ENCODE measurements at regions not wholly inside any gene's neighbourhood (a gene's known extent, or its start where the extent isn't known, plus 50 kb on each side); places are given as distances from the start of the nearest gene placed in this dataset.

DNA sequence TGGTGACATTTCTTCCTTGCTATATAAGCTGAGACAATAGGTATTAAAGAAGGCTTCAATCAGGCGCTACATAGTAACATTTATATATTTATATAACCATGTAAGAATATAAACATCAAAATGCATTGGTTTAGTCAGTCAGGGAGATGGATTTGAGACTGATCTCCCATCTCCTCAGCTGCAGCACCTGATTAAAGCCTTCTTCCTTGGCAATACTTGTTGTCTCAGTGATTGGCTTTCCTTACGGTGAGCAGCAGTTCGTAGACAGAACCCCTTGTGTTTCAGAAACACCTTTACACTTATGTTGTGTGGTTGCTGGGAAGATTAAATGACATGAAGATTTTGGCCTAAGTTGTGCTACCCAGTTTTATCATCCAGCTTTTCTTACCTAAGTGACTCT is 323.3 kb upstream of the DUSP10 start:
- H2BK15ac ChIP-seq (ENCODE audit: low read depth, poor library complexity, severe bottlenecking) = no peak overlapping the region
- DNase-seq = no peak
- H3K27ac ChIP-seq (ENCODE audit: low read length, poor library complexity, severe bottlenecking) = no peak overlapping the region
- H3K4me3 ChIP-seq (ENCODE audit: insufficient read depth in 1 of 2, low read depth in 1 of 2, low read length in 2 of 2) = no peak overlapping the region
- no peak overlapping the region for H3K4me2 ChIP-seq (ENCODE audit: low read length, poor library complexity, severe bottlenecking)
- 75% methylated on average over 2 of the region's 3 CpGs for WGBS
- H2AFZ ChIP-seq (ENCODE audit: low read depth, low read length) = no peak overlapping the region
- H2BK12ac ChIP-seq (ENCODE audit: low read length in 2 of 2) = no peak overlapping the region
- H3K14ac ChIP-seq (ENCODE audit: low read length in 2 of 2) = no peak overlapping the region
- no peak overlapping the region for H3K9ac ChIP-seq (ENCODE audit: low read length)
- no peak overlapping the region for H3K23ac ChIP-seq (ENCODE audit: low read length in 2 of 2)
- no peak overlapping the region for H2BK5ac ChIP-seq (ENCODE audit: low read depth, low read length, poor library complexity, severe bottlenecking)
- H2AK5ac ChIP-seq (ENCODE audit: low read length, severe bottlenecking) = no peak overlapping the region
- H3K36me3 ChIP-seq (ENCODE audit: control insufficient read depth in 1 of 2, insufficient read depth in 2 of 2, low read depth in 1 of 2, low read length in 2 of 2) = peaks cover 0 to 3% of the 10 kb centered on the region in 2 experiments
- peaks cover 4% of the 10 kb centered on the region for H3K4me1 ChIP-seq (ENCODE audit: control insufficient read depth, insufficient read depth, low read depth, low read length)
- H3K9me3 ChIP-seq (ENCODE audit: control insufficient read depth, low read length) = peaks cover 14% of the 10 kb centered on the region
- H3K79me1 ChIP-seq (replicated peaks; ENCODE audit: low read length, poor library complexity, severe bottlenecking) = no peaks in the 10 kb centered on the region
- no peak overlapping the region for H3K18ac ChIP-seq (ENCODE audit: low read depth in 1 of 2, low read length in 2 of 2)
- H4K8ac ChIP-seq (ENCODE audit: low read length) = no peak overlapping the region
- H3K27me3 ChIP-seq (ENCODE audit: control insufficient read depth in 1 of 2, insufficient read depth in 1 of 2, low read length in 2 of 2) = no peaks in the 10 kb centered on the region
- H3K4ac ChIP-seq (ENCODE audit: low read depth in 1 of 2, low read length in 2 of 2) = no peak overlapping the region
- no peak overlapping the region for H4K91ac ChIP-seq (ENCODE audit: low read length)
- no peak overlapping the region for H2BK120ac ChIP-seq (ENCODE audit: low read depth, low read length)

DNA sequence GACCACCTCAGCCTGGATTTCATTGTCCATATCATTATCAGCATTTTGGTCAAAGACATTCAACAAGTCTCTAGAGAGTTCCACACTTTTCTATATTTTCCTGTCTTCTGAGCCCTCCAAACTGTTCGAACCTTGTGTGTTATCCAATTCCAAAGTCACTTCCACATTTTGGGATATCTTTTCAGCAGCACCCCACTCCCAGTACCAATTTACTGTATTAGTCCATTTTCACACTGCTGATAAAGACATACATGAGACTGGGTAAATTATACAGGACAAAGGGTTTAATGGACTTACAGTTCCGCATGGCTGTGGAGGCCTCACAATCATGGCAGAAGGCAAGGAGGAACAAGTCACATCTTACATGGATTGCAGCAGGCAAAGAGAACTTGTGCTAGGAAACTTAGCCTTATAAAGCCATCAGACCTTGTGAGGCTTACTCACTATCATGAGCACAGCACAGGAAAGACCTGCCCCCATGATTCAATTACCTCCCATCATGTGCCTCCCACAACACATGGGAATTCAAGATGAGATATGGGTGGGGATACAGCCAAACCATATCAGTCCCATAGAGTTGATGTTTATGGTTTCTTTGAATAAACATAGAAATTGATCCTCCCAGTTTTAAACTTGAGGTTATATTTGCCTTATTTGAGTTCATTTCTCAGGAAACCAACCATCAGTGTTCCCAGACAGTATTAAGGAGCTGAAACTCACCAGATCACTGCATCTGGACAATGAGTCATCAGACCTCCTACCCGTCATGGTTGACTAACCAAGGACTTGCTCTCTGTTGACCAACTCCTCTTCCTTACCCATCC is 322.7 kb upstream of the DUSP10 start:
- no peak overlapping the region for H2BK15ac ChIP-seq (ENCODE audit: low read depth, poor library complexity, severe bottlenecking)
- H3K4me3 ChIP-seq (ENCODE audit: insufficient read depth in 1 of 2, low read depth in 1 of 2, low read length in 2 of 2) = no peak overlapping the region
- peaks cover 0 to 3% of the 10 kb centered on the region in 2 experiments for H3K36me3 ChIP-seq (ENCODE audit: control insufficient read depth in 1 of 2, insufficient read depth in 2 of 2, low read depth in 1 of 2, low read length in 2 of 2)
- no peak overlapping the region for H2AFZ ChIP-seq (ENCODE audit: low read depth, low read length)
- no peaks in the 10 kb centered on the region for H3K27me3 ChIP-seq (ENCODE audit: control insufficient read depth in 1 of 2, insufficient read depth in 1 of 2, low read length in 2 of 2)
- H3K9ac ChIP-seq (ENCODE audit: low read length) = peak overlapping the region; percentile 77
- no peak overlapping the region for H4K91ac ChIP-seq (ENCODE audit: low read length)
- DNase-seq = peak; percentile 87
- H3K9me3 ChIP-seq (ENCODE audit: control insufficient read depth, low read length) = peaks cover 14% of the 10 kb centered on the region
- no peak overlapping the region for H2BK12ac ChIP-seq (ENCODE audit: low read length in 2 of 2)
- no peak overlapping the region for H2BK120ac ChIP-seq (ENCODE audit: low read depth, low read length)
- no peak overlapping the region for H2BK5ac ChIP-seq (ENCODE audit: low read depth, low read length, poor library complexity, severe bottlenecking)
- 74% methylated on average over 3 of the region's 3 CpGs for WGBS
- no peaks in the 10 kb centered on the region for H3K79me1 ChIP-seq (replicated peaks; ENCODE audit: low read length, poor library complexity, severe bottlenecking)
- H2AK5ac ChIP-seq (ENCODE audit: low read length, severe bottlenecking) = no peak overlapping the region
- no peak overlapping the region for H3K4me2 ChIP-seq (ENCODE audit: low read length, poor library complexity, severe bottlenecking)
- H3K23ac ChIP-seq (ENCODE audit: low read length in 2 of 2) = no peak overlapping the region
- H3K18ac ChIP-seq (ENCODE audit: low read depth in 1 of 2, low read length in 2 of 2) = no peak overlapping the region
- no peak overlapping the region for H3K14ac ChIP-seq (ENCODE audit: low read length in 2 of 2)
- peaks cover 4% of the 10 kb centered on the region for H3K4me1 ChIP-seq (ENCODE audit: control insufficient read depth, insufficient read depth, low read depth, low read length)
- no peak overlapping the region for H4K8ac ChIP-seq (ENCODE audit: low read length)
- H3K4ac ChIP-seq (ENCODE audit: low read depth in 1 of 2, low read length in 2 of 2) = no peak overlapping the region
- H3K27ac ChIP-seq (ENCODE audit: low read length, poor library complexity, severe bottlenecking) = no peak overlapping the region

DNA sequence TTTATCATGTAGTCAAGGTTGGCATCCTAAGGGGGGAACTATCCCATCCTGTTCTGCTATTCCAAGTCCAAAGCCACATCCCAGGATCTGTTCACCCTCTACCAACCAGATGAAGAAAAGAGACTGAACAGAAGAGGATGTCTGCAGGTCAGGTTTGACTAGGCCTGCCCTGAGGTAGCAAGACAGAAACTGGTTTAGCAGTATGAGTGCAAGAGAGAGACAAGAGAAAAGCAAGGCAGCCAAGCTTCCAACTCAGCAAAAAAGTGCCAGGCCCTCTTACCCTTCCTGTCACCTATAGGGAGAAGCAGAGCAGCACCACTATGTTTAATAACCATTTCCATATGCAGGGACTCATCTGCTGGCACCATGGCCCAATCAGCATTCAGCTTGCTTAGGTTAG is 320.8 kb upstream of the DUSP10 start:
- no peak overlapping the region for H3K18ac ChIP-seq (ENCODE audit: low read depth in 1 of 2, low read length in 2 of 2)
- H3K9me3 ChIP-seq (ENCODE audit: control insufficient read depth, low read length) = peaks cover 14% of the 10 kb centered on the region
- H3K4me3 ChIP-seq (ENCODE audit: insufficient read depth in 1 of 2, low read depth in 1 of 2, low read length in 2 of 2) = peak overlapping the region in 1 of 2 experiments; percentile 21
- H3K4me1 ChIP-seq (ENCODE audit: control insufficient read depth, insufficient read depth, low read depth, low read length) = peaks cover under 1% of the 10 kb centered on the region
- H2BK5ac ChIP-seq (ENCODE audit: low read depth, low read length, poor library complexity, severe bottlenecking) = no peak overlapping the region
- peaks cover 0 to 8% of the 10 kb centered on the region in 2 experiments for H3K36me3 ChIP-seq (ENCODE audit: control insufficient read depth in 1 of 2, insufficient read depth in 2 of 2, low read depth in 1 of 2, low read length in 2 of 2)
- no peaks in the 10 kb centered on the region for H3K27me3 ChIP-seq (ENCODE audit: control insufficient read depth in 1 of 2, insufficient read depth in 1 of 2, low read length in 2 of 2)
- H3K27ac ChIP-seq (ENCODE audit: low read length, poor library complexity, severe bottlenecking) = no peak overlapping the region
- H3K4ac ChIP-seq (ENCODE audit: low read depth in 1 of 2, low read length in 2 of 2) = no peak overlapping the region
- H4K8ac ChIP-seq (ENCODE audit: low read length) = no peak overlapping the region
- H2BK120ac ChIP-seq (ENCODE audit: low read depth, low read length) = no peak overlapping the region
- H2AFZ ChIP-seq (ENCODE audit: low read depth, low read length) = no peak overlapping the region
- H2BK15ac ChIP-seq (ENCODE audit: low read depth, poor library complexity, severe bottlenecking) = no peak overlapping the region
- DNase-seq = no peak
- no peak overlapping the region for H3K23ac ChIP-seq (ENCODE audit: low read length in 2 of 2)
- no peaks in the 10 kb centered on the region for H3K79me1 ChIP-seq (replicated peaks; ENCODE audit: low read length, poor library complexity, severe bottlenecking)
- no peak overlapping the region for H2AK5ac ChIP-seq (ENCODE audit: low read length, severe bottlenecking)
- H2BK12ac ChIP-seq (ENCODE audit: low read length in 2 of 2) = no peak overlapping the region
- peak overlapping the region; percentile 77 for H3K9ac ChIP-seq (ENCODE audit: low read length)
- H3K14ac ChIP-seq (ENCODE audit: low read length in 2 of 2) = no peak overlapping the region
- H4K91ac ChIP-seq (ENCODE audit: low read length) = no peak overlapping the region
- H3K4me2 ChIP-seq (ENCODE audit: low read length, poor library complexity, severe bottlenecking) = no peak overlapping the region

DNA sequence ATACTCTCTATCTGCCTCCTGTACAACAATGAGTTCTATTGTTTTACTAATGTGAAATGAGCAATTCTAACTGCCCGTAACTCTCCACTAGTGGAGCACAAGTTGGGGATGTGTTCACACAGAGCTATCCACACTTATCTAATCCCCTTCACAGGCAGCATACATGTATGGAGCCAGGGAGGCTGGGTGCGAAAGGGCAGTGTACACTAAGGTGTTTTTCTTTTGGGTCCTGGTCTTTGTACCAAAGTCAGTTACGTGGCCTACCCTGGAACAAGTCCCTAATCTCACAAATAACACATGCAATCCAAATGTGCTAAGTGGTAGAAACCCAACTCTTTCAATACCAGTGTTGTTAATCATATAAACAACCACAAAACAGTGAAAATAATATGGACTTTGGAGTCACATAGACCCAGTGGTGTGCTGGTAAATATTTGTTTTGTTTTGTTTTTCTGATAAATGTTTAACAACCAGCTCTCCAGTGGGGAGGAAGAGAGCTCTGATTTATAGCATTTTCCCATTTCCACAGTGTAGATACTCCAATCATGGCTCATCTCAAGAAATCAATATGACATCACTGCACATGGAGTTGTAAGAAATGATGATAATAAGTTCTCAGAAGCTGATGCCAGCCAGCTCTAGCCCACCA is 319.9 kb upstream of the DUSP10 start:
- no peak for DNase-seq
- Histone ChIP-seq H3K23ac (ENCODE audit: low read length in 2 of 2) (no peak overlapping the region), H2BK120ac (ENCODE audit: low read depth, low read length) (no peak overlapping the region), H4K91ac (ENCODE audit: low read length) (no peak overlapping the region), H3K9ac (ENCODE audit: low read length) (peak overlapping the region; percentile 77), H3K79me1 (replicated peaks; ENCODE audit: low read length, poor library complexity, severe bottlenecking) (no peaks in the 10 kb centered on the region), H3K9me3 (ENCODE audit: control insufficient read depth, low read length) (peaks cover 14% of the 10 kb centered on the region), H2AK5ac (ENCODE audit: low read length, severe bottlenecking) (no peak overlapping the region), H3K27ac (ENCODE audit: low read length, poor library complexity, severe bottlenecking) (no peak overlapping the region), H3K27me3 (ENCODE audit: control insufficient read depth in 1 of 2, insufficient read depth in 1 of 2, low read length in 2 of 2) (no peaks in the 10 kb centered on the region), H4K8ac (ENCODE audit: low read length) (peak overlapping the region; percentile 88), H3K14ac (ENCODE audit: low read length in 2 of 2) (no peak overlapping the region), H3K4me3 (ENCODE audit: insufficient read depth in 1 of 2, low read depth in 1 of 2, low read length in 2 of 2) (no peak overlapping the region), H2BK5ac (ENCODE audit: low read depth, low read length, poor library complexity, severe bottlenecking) (no peak overlapping the region), H2AFZ (ENCODE audit: low read depth, low read length) (no peak overlapping the region), H2BK12ac (ENCODE audit: low read length in 2 of 2) (peak overlapping the region in 1 of 2 experiments; percentile 63), H3K4ac (ENCODE audit: low read depth in 1 of 2, low read length in 2 of 2) (no peak overlapping the region), H3K4me2 (ENCODE audit: low read length, poor library complexity, severe bottlenecking) (no peak overlapping the region), H3K18ac (ENCODE audit: low read depth in 1 of 2, low read length in 2 of 2) (peak overlapping the region in 1 of 2 experiments; percentile 38), H2BK15ac (ENCODE audit: low read depth, poor library complexity, severe bottlenecking) (no peak overlapping the region), H3K36me3 (ENCODE audit: control insufficient read depth in 1 of 2, insufficient read depth in 2 of 2, low read depth in 1 of 2, low read length in 2 of 2) (peaks cover 0 to 16% of the 10 kb centered on the region in 2 experiments), H3K4me1 (ENCODE audit: control insufficient read depth, insufficient read depth, low read depth, low read length) (no peaks in the 10 kb centered on the region)
- 100% methylated on average over 1 of the region's 3 CpGs for WGBS

All from mesenchymal stem cell (in vitro differentiated cells and primary cell).